ENCODE measurements at regions not wholly inside any gene's neighbourhood (a gene's known extent, or its start where the extent isn't known, plus 50 kb on each side); places are given as distances from the start of the nearest gene placed in this dataset.

DNA sequence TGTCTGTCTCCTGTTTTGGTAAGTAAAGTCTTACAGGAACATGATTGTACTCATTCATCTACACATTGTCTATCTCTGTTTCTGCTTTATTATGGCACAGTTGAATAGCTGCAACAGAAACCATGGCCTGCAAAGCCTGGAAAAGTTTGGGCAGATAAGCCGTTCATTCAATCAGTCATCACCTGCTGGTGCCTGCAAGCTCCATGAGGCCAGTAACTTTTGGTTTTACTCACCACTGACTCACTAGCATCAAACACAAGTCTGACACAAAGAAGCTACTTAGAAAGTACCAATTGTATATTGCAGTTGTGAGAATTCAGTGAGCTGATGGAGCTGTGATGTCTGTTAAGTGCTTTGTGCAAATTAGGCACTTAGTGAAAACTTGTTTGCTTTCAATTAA lies 373.6 kb upstream of the SGCD start:
- in situ Hi-C loops (cut with HindIII; ENCODE audit: low pct_unique_long_range_greater_than_20kb, low sequenced_read_pairs): no loop called here
- no peak for DNase-seq (ENCODE audit: low read depth, low spot score)

DNA sequence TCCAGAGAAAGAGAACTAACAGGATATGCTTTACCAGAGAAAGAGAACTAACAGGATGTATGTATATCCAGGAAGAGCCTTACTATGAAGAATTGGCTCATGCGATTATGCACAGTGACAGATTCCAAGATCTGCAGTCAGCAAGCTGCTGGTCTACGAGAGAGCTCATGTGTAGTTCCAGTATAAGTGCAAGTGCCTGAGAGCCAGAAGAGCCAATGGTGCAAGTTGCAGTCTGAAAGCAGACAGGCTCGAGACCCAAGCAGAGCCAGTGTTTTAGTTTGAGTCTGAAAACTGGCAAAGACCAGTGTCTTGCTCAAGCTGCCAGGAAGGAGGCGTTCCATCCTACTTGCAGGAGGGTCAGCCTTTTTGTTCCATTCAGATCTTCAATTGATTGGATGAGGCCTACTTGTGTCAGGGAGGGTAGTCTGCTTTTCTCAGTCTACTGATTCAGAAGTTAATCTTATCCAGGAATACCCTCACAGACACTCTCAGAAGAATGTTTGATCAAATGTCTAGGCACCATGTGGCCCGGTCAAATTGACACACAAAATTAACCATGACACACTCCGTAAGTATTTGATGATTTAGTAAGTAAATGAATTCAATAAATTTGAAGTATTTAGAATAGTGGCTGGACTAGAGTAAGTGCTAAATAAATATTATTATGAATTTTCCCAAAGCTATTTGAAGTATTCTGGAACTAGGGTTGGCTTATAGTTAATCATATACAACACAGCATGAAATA lies 372.1 kb upstream of the SGCD start:
- no peak for DNase-seq (ENCODE audit: low read depth, low spot score)
- in situ Hi-C loops (cut with HindIII; ENCODE audit: low pct_unique_long_range_greater_than_20kb, low sequenced_read_pairs): no loop called here

DNA sequence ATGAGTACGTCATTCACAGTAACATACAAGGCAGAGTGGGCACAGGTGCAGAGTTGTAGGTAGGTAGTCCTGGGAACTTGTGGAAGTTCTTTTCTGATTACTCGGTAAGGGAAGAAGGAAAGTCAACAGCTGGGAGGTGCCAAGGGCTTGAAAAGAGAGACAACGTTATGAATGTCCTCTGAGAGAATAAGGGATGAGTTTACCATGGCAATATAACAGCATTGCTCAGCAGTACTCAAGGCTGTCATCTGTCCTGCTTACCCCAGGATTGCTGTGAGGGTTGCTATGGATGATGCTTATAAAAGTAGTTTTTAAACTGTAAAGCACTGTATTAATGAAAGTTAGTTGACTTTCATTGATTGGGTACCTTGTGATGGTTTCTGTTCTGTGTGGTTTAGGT lies 369.1 kb upstream of the SGCD start:
- DNase-seq (ENCODE audit: low read depth, low spot score): no peak
- in situ Hi-C loops (cut with HindIII; ENCODE audit: low pct_unique_long_range_greater_than_20kb, low sequenced_read_pairs): no loop called here

DNA sequence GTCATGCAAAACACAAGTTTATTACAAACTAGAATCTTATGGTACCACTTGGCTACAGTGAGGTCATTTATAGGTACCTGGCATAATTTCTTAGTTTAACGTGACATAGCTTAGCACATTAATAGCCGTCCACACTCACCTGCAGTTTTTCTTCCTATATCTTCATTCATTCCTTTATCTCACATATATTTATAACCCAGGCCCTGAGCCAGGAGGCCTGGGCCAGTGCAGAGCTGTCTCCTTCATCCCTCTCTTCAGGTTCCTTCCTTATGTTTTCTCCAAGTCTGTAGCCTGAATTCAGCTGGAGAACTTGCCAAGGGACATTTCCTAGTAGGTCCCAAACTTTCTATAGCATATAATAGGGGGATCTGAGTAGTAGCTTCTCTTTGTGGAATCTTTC lies 367.9 kb upstream of the SGCD start:
- DNase-seq (ENCODE audit: low read depth, low spot score): no peak
- in situ Hi-C loops (cut with HindIII; ENCODE audit: low pct_unique_long_range_greater_than_20kb, low sequenced_read_pairs): no loop called here

DNA sequence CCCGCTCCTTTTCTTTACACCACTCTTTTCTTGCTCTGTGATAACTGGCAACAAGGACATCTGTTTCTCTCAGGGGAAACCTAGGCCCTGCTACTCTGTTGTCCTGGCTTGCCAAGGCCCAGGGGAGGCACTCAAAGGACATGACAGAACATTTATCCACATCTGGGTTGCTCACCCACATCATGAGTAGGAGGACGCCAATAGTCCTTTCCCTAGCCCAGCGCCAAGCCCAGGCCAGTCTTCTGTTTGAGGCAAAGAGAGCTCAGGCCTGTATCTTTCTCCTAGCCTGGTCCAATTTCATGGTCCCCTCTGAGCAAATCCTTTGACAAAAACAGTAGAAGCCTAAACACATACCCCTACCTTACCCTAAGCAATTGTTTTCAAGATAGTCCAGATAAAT lies 366.8 kb upstream of the SGCD start:
- in situ Hi-C loops (cut with HindIII; ENCODE audit: low pct_unique_long_range_greater_than_20kb, low sequenced_read_pairs): no loop called here

DNA sequence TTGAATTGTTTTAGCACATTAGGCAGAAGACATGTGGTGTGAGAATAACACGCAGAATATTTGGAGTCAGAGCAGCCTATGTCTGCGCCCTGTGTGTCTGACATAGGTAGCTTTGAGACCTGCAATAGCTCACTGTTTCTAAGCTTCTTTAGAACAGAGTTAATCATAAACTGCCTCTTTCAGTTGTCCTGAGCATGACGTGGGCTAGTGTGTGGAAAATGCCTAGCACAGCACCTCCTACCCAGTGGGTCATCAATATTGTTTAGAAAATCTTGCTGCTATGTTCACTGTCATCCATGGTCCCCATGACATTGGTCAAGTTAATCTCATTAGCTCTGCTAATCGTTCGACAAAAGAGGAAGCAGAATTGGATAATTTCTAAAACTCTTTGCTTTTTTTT lies 357.4 kb upstream of the SGCD start:
- in situ Hi-C loops (cut with HindIII; ENCODE audit: low pct_unique_long_range_greater_than_20kb, low sequenced_read_pairs): no loop called here
- no peak for DNase-seq (ENCODE audit: low read depth, low spot score)

More for the DNA sequence above, 366.8 kb upstream of the SGCD start:
- no peak for DNase-seq (ENCODE audit: low read depth, low spot score)

DNA sequence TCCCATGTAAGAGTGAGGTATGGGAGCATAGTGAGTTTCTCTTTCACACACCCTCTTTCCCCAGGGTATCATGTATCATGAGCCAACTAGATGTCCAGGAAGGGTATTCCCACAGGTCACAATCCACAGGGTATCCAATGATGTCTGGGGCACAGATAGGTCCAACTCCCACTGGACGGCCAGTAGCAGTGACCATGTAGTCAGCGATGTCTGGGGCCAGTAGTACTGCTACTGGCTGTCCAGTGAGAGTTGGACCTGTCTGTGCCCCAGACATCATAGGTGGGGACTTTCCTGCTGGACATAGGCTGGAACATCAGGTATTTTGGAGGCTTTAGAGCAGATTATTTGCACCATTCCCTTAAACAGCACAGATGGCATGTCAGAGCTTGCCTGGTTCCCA lies 352.6 kb upstream of the SGCD start:
- in situ Hi-C loops (cut with HindIII; ENCODE audit: low pct_unique_long_range_greater_than_20kb, low sequenced_read_pairs): no loop called here

DNA sequence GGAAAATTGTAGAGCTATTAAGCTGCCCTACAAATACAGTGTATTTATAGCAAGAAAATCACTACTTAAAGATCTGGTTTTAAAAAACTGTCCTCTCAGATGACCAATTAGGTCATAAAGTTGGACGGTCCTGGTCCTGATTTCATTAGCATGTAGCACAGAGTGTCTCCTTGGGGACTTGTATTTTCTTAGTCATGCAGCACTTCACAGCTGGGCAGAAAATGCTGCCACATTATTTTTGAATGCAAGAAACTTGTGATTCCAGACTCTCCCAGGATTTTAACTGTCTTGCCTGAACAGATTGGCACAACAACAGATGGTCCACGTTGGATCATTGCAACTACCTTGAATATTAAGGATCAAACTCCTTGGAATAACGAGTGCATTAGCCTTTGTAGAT lies 348.1 kb upstream of the SGCD start:
- DNase-seq (ENCODE audit: low read depth, low spot score): no peak
- in situ Hi-C loops (cut with HindIII; ENCODE audit: low pct_unique_long_range_greater_than_20kb, low sequenced_read_pairs): no loop called here

More for the DNA sequence above, 352.6 kb upstream of the SGCD start:
- no peak for DNase-seq (ENCODE audit: low read depth, low spot score)

DNA sequence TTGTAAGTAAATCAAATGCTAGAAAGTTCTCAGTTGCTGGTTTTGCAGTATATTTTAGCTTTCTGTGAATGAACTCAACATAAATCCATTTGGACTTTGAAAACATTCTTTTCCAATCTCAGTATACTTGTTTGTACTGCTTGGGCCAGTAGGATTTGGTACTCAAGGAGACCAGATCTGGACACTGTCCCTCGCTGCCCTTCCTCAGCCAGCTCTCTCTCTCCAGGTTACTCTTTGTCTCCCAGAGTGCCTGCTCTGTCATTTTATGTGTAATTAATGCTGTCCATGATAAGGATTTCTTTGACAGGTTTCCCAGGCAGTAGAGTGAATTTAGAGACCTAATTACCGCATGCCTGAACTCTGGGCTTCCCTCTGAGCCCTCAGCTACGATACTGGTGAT lies 344.6 kb upstream of the SGCD start:
- in situ Hi-C loops (cut with HindIII; ENCODE audit: low pct_unique_long_range_greater_than_20kb, low sequenced_read_pairs): no loop called here
- DNase-seq (ENCODE audit: low read depth, low spot score): no peak

DNA sequence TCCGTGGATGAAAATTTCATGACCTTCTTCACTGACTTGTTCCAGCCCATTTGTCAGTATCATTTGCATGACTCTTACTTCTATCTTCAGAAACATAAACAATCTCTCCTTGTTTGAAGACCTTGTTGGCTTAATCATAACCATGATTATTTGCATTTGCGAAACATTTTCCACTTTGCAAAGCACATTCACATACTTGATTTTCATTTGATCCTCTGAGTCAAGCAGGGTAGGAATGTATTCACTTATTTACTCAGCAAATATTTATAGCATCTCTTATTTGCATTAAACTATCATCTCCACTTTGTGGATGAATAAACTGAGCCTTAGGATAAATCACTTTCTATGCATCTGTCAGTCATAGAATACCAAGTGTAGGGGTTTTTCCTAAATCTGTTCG lies 343.0 kb upstream of the SGCD start:
- no peak for DNase-seq (ENCODE audit: low read depth, low spot score)
- in situ Hi-C loops (cut with HindIII; ENCODE audit: low pct_unique_long_range_greater_than_20kb, low sequenced_read_pairs): no loop called here

DNA sequence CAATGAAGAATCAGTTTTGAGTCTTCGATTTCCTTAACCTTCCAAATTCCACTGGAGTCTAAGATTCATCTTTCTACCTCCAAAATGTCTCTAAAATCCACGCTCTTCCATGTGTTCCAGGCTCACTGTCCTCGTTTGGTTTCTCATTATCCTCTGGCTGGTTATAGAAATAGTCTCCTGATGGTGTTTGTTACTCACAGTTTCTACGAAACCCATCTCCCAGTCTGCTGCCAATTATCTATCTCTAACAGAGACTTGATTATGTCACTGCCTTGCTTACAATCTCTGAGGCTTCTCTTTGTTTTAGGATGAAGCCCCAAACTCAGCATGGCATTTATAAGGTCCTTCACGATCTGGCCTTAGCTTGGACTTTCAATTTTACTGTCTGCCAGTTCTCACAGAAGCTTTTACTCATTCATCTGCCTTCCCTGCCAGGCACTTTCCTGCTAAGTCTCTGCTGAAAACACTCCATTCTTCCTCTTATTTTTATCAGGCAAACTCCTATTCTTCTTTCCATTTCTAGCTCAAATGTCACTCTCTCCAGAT lies 339.6 kb upstream of the SGCD start:
- DNase-seq (ENCODE audit: low read depth, low spot score): peak; percentile 47
- in situ Hi-C loops (cut with HindIII; ENCODE audit: low pct_unique_long_range_greater_than_20kb, low sequenced_read_pairs): no loop called here

DNA sequence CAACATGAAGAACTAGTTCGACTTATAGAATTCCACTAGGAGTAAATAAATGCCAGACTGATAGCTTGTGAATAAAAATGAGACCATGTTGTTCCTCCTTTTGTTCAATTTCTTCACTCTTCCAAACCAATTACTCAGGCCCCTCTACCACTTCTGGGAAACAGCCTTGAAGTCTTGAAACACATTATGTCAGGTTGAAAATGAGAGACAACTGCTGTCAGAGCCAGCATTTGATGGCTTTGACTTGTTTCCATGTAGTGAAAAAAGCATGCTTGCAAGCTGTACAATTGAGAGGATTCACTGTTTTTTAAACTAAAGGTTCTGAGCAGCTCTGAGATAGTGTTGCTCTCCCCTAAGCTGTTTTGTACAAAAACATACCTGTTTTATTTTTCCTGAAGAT lies 337.1 kb upstream of the SGCD start:
- in situ Hi-C loops (cut with HindIII; ENCODE audit: low pct_unique_long_range_greater_than_20kb, low sequenced_read_pairs): no loop called here

DNA sequence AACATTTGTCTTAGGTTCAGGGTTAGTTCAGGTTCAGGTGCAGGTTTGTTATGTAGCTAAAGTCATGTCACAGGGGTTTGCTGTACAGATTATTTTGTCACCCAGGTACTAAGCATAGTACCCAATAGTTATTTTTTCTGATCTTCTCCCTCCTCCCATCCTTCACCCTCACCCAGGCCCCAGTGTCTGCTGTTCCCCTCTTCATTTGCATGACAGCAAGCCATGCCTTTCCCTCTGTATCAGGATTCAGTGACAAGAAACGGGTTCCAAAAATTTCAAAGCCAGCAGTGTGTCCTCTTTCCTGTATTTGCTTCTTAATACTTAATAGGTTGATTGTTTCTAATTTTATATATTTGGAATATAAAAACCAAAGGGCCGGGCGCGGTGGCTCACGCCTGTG lies 330.8 kb upstream of the SGCD start:
- DNase-seq (ENCODE audit: low read depth, low spot score): no peak
- in situ Hi-C loops (cut with HindIII; ENCODE audit: low pct_unique_long_range_greater_than_20kb, low sequenced_read_pairs): no loop called here

More for the DNA sequence above, 337.1 kb upstream of the SGCD start:
- no peak for DNase-seq (ENCODE audit: low read depth, low spot score)

DNA sequence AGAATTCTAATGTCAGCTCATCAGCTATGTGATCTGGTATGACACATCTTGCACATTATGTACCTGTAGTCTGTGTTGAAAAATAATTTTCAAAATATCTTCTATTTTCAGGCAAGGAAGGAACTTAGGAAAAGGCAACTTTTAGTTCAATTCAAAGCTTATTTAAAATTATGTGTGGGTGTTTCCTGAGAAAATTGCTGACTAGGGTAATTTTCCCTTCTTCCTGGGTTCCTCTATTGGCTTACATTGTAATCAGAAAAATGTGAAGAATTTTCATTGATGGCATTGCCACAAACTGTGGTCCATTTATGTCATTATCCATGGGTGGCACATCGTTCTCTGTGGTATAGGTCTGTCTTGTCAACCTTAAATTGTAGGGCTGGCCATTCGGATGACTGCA lies 328.7 kb upstream of the SGCD start:
- DNase-seq (ENCODE audit: low read depth, low spot score): no peak
- in situ Hi-C loops (cut with HindIII; ENCODE audit: low pct_unique_long_range_greater_than_20kb, low sequenced_read_pairs): no loop called here

DNA sequence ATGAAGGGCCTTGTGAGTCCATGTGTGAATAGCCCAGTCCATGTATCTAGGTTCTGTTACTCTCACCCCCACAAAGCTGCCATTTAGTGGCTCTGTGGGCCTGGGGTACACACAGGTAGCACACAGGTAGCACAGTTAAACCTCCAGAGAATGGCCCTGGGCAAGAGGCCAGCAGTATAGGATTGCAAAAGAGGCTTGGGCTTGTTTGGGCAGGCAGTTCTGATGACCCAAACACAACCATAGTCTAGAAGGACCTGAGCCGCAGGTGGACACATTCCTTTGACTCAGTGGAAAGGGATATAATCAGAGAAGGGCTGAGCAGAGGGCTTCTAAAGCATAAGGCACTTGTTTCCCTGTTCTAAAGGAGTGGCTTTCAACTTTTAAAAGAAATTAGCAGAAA lies 326.8 kb upstream of the SGCD start:
- DNase-seq (ENCODE audit: low read depth, low spot score): no peak
- in situ Hi-C loops (cut with HindIII; ENCODE audit: low pct_unique_long_range_greater_than_20kb, low sequenced_read_pairs): no loop called here

DNA sequence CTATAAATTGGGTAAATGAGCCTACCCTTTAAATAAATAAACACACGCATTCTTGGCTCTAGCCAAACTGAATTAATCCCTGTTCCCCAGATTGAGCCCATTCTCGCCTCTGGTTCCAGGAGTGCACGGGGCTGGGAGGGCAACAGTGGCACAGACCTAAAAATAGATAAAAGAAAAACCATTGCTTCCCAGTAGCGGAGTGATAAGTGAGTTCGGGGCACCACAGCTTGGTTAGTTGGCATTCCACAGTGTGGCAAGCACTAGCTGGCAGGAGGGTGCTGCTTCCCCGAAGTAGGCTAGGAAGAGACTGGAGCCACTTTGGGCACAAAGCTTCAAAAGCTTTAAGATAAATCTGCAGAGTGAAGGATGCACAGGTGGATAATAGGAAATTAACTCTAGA lies 322.2 kb upstream of the SGCD start:
- in situ Hi-C loops (cut with HindIII; ENCODE audit: low pct_unique_long_range_greater_than_20kb, low sequenced_read_pairs): no loop called here
- DNase-seq (ENCODE audit: low read depth, low spot score): no peak

DNA sequence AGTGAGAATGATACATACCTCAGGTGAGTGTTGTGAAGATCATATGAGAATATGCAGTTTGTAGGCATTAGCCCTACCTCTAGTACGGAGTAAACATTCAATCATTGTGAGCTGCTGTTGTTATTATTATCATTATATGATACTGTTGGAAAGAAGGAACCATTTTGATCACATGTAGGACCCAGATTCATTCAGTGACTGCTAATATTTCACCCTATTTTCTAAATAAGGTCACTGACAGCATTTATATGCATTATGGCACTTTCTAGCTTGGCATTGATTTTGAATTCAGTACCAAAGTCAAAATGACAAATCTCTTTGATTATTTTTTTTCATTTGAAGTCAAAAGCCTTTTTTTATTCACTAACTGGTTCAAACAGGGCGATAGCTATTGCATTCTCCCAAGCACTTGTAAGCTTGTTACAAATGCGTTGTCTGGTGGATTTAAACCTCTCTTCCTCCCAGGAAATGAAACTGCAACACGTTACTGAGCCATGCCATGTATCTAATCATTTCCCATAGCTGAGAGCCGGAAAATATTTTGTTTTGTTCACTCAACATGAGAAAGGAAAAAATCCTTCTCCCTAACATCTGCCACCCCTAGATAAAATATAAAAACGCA lies 320.8 kb upstream of the SGCD start:
- in situ Hi-C loops (cut with HindIII; ENCODE audit: low pct_unique_long_range_greater_than_20kb, low sequenced_read_pairs): no loop called here
- no peak for DNase-seq (ENCODE audit: low read depth, low spot score)

DNA sequence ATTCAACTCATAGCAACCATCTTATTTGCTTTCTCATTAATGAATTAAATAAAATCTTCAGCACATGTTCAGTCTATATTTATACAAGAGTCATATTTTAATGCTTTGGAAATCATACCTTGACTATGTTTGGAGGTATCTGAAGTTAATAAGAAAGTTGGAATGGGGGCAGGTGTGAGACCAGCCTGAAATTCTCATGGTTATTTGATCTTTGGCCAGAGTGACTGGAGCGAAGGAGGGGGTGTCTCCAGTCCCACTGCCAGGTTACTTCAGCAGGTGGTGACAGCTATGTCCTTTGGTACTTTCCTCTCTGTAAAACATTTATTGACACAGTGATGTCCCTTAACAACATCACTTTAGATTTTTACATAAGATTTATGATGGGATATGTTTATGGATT lies 318.1 kb upstream of the SGCD start:
- in situ Hi-C loops (cut with HindIII; ENCODE audit: low pct_unique_long_range_greater_than_20kb, low sequenced_read_pairs): no loop called here

DNA sequence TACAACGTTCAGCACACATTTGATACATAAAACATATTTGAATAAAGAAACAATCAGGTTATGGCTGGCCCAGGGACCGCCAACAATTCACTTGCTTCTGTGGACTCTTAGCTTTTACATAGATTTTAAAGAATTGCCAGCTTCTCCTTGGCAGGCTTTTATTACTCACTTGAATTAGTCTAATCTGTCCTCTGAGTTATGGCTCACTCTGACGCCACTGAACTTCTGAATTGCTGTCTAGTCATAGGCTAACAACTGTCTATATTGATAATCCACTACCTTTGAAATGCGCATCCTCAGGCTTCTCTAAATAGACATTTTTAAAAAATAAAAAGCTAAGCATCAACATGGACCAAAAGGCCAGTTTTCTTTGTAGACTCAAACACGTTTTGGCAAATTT lies 317.4 kb upstream of the SGCD start:
- DNase-seq (ENCODE audit: low read depth, low spot score): no peak
- in situ Hi-C loops (cut with HindIII; ENCODE audit: low pct_unique_long_range_greater_than_20kb, low sequenced_read_pairs): no loop called here

More for the DNA sequence above, 318.1 kb upstream of the SGCD start:
- no peak for DNase-seq (ENCODE audit: low read depth, low spot score)
